GM12878 (cell line): ENCODE measurements at regions not wholly inside any gene's neighbourhood (a gene's known extent, or its start where the extent isn't known, plus 50 kb on each side); places are given as distances from the start of the nearest gene placed in this dataset.

Source experiments
- BCL3 ChIP-seq: IDR thresholded peaks from 2 replicates; pipeline ENCODE4 v1.6.1; 2011; ENCODE audit warnings: borderline replicate concordance, low read depth, mild to moderate bottlenecking, moderate library complexity, low read length; ENCODE audit not compliant: insufficient read depth, poor library complexity, severe bottlenecking
- BCLAF1 ChIP-seq: fragments of 450-650 bp; IDR thresholded peaks from 2 replicates; pipeline ENCODE4 v1.6.1; 2017; ENCODE audit warnings: antibody characterized with exemption, mild to moderate bottlenecking, moderate library complexity
- BMI1 ChIP-seq: fragments of 450-650 bp; IDR thresholded peaks from 2 replicates; pipeline ENCODE4 v1.6.1; 2016; ENCODE audit warnings: mild to moderate bottlenecking, moderate library complexity, borderline replicate concordance
- CBX5 ChIP-seq: sonication (generic); IDR thresholded peaks from 2 replicates; pipeline ENCODE4 v1.6.1; 2016; ENCODE audit warnings: low read depth, moderate library complexity, mild to moderate bottlenecking, inconsistent platforms
- IRF4 ChIP-seq: IDR thresholded peaks from 2 replicates; pipeline ENCODE4 v1.6.1; 2011; ENCODE audit warnings: low read depth, low read length
- POU2F2 ChIP-seq: IDR thresholded peaks from 3 replicates; pipeline ENCODE4 v1.6.1; 2011; ENCODE audit warnings: low read depth, mild to moderate bottlenecking, low read length, borderline replicate concordance
- PRDM15 ChIP-seq: fragments of 450-650 bp; formaldehyde crosslinking; IDR thresholded peaks from 2 replicates; pipeline ENCODE4 v1.4.0; 2020; ENCODE audit warnings: mild to moderate bottlenecking, moderate library complexity
- RB1 ChIP-seq: fragments of 450-650 bp; formaldehyde crosslinking; IDR thresholded peaks from 2 replicates; pipeline ENCODE4 v1.6.1; 2017; ENCODE audit warnings: mild to moderate bottlenecking, borderline replicate concordance
- RELB ChIP-seq: fragments of 450-650 bp; IDR thresholded peaks from 2 replicates; pipeline ENCODE4 v1.6.1; 2017; ENCODE audit warnings: low read depth, mild to moderate bottlenecking, moderate library complexity
- REST ChIP-seq: IDR thresholded peaks from 2 replicates; pipeline ENCODE4 v1.6.1; 2012; ENCODE audit warnings: mild to moderate bottlenecking, low read depth, low read length
- ZNF384 ChIP-seq: IDR thresholded peaks from 2 replicates; pipeline ENCODE4 v1.6.1; 2012; ENCODE audit warnings: low read depth, mild to moderate bottlenecking, low read length, improper control_type of control experiment, borderline replicate concordance
- ZNF592 ChIP-seq: fragments of 450-650 bp; IDR thresholded peaks from 2 replicates; pipeline ENCODE4 v1.6.1; 2017; ENCODE audit warnings: mild to moderate bottlenecking, moderate library complexity

GRCh38 chr11:112511911-112512310 lies 251.3 kb upstream of the PLET1 start (continued):
- TF ChIP-seq ZNF592: no peak
- TF ChIP-seq IRF4: no peak
- no peak for TF ChIP-seq CBX5
- TF ChIP-seq BCLAF1: no peak
- TF ChIP-seq BCL3: no peak
- no peak for TF ChIP-seq PRDM15 (CRISPR knock-in tag)
- no peak for TF ChIP-seq ZNF384
- no peak for TF ChIP-seq RELB
- TF ChIP-seq REST: no peak
- TF ChIP-seq BMI1: no peak
- TF ChIP-seq RB1: no peak
- TF ChIP-seq POU2F2: no peak
